ENCODE measurements at regions not wholly inside any gene's neighbourhood (a gene's known extent, or its start where the extent isn't known, plus 50 kb on each side); places are given as distances from the start of the nearest gene placed in this dataset.

- ChIA-PET POLR2A (no interaction called here), CTCF (no interaction called here)
- ATAC-seq (no peak), DNase-seq (ENCODE audit: low read depth, low spot score) (no peak)
- TF ChIP-seq REST (IDR thresholded peaks at IDR 0.05; ENCODE audit: insufficient read depth in 1 of 2, low read depth in 2 of 2, low read length in 1 of 2) (no peak), SIN3A (IDR thresholded peaks at IDR 0.05; ENCODE audit: borderline replicate concordance, insufficient read depth, low read depth, low read length) (no peak)
- intact Hi-C loops (cut with micrococcal nuclease; ENCODE audit: unreplicated experiment) (no loop called here), in situ Hi-C loops (cut with HindIII; ENCODE audit: low pct_unique_long_range_greater_than_20kb, low sequenced_read_pairs) (no loop called here)
- H3K27ac ChIP-seq (ENCODE audit: low read length): no peak overlapping the region
- no TSS peak for BruUV-seq (replicated peaks)
- no peaks in the 10 kb centered on the region for H3K27me3 ChIP-seq (ENCODE audit: control insufficient read depth, insufficient read depth, low read length)
- H3K9me3 ChIP-seq (ENCODE audit: control insufficient read depth, insufficient read depth, low read depth, low read length): no peaks in the 10 kb centered on the region
- no peaks in the 10 kb centered on the region for H3K4me1 ChIP-seq (ENCODE audit: control insufficient read depth, insufficient read depth, low read length)
- H3K36me3 ChIP-seq (ENCODE audit: control insufficient read depth, insufficient read depth, low read length): no peaks in the 10 kb centered on the region
- H3K4me3 ChIP-seq (ENCODE audit: low read depth in 2 of 2, low read length in 2 of 2): no peak overlapping the region
Observed at GRCh38 chr11:37817727-37818270, 1219.8 kb upstream of the RAG2 start.

DNA sequence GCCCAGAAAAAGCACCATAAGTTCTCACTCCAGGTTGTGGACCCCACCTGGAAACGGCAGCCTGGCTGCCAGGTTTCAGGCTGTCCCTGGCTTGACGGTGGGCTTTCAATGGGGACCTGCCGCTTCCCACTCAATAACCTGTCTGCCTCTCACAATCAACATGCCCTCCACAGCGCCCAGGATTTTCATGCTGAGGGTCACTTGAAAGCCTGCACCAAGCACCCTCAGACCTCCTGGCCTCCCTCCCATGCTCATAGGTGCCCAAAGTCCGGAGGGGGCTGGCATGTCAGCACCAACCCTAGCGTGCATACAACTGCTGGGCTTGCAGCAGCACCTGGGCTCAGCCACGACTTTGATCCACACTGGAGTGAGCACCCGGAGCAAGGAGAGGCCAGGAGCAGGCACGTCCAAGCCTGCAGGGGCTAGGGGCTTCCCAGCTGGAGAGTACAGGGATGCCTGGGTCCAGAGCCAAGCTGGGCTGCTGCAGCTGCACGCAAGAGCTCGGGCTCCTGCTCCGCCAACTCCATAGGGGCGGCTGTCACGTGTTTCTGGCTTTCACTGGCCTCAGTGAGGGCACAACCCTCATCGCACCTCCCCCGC, 1214.3 kb upstream of the RAG2 start:
- DNase-seq (ENCODE audit: low read depth, low spot score) (no peak), ATAC-seq (no peak)
- Histone ChIP-seq H3K4me3 (ENCODE audit: low read depth in 2 of 2, low read length in 2 of 2) (no peak overlapping the region), H3K27ac (ENCODE audit: low read length) (no peak overlapping the region), H3K9me3 (ENCODE audit: control insufficient read depth, insufficient read depth, low read depth, low read length) (no peaks in the 10 kb centered on the region), H3K36me3 (ENCODE audit: control insufficient read depth, insufficient read depth, low read length) (no peaks in the 10 kb centered on the region), H3K4me1 (ENCODE audit: control insufficient read depth, insufficient read depth, low read length) (no peaks in the 10 kb centered on the region), H3K27me3 (ENCODE audit: control insufficient read depth, insufficient read depth, low read length) (no peaks in the 10 kb centered on the region)
- TF ChIP-seq TCF7L2 (IDR thresholded peaks at IDR 0.05; ENCODE audit: low read depth, low read length): no peak
- TF ChIP-seq REST (IDR thresholded peaks at IDR 0.05; ENCODE audit: insufficient read depth in 1 of 2, low read depth in 2 of 2, low read length in 1 of 2): no peak
- no peak for TF ChIP-seq CTCF (IDR thresholded peaks at IDR 0.05)
- no peak for TF ChIP-seq SIN3A (IDR thresholded peaks at IDR 0.05; ENCODE audit: borderline replicate concordance, insufficient read depth, low read depth, low read length)
- no peak for TF ChIP-seq POLR2AphosphoS5 (IDR thresholded peaks at IDR 0.05; ENCODE audit: low read depth, low read length)
- intact Hi-C loops (cut with micrococcal nuclease; ENCODE audit: unreplicated experiment) (no loop called here), in situ Hi-C loops (cut with HindIII; ENCODE audit: low pct_unique_long_range_greater_than_20kb, low sequenced_read_pairs) (no loop called here)
- CTCF ChIA-PET: no interaction called here
- POLR2A ChIA-PET: no interaction called here
- no TSS peak for BruUV-seq (replicated peaks)

All from Panc1 (cell line).